SK-N-SH (cell line): ENCODE measurements at regions not wholly inside any gene's neighbourhood (a gene's known extent, or its start where the extent isn't known, plus 50 kb on each side); places are given as distances from the start of the nearest gene placed in this dataset.

Experiments used
- CTCF ChIA-PET: fragments of 300-600, 350-600 bp; formaldehyde crosslinking; extraction: SDS; loops from one replicate; lab custom pipeline; 2021; lab: Yijun Ruan, JAX
- POLR2A ChIA-PET: fragments of 350-600 bp; sonication (Branson Sonifier 250); formaldehyde crosslinking; extraction: SDS; loops from one replicate; lab custom pipeline; 2020; ENCODE audit warnings: antibody characterized with exemption, inconsistent platforms; lab: Yijun Ruan, JAX
- DNase-seq: peaks from one replicate; pipeline ENCODE4 v3.0.0; 2012
- H2AFZ ChIP-seq: fragments of 200-600 bp; sonication (generic); 2 replicates; pipeline ENCODE4 v1.8.1; 2016; ENCODE audit warnings: antibody characterized with exemption, mild to moderate bottlenecking, low read depth
- H3F3A ChIP-seq: fragments of 200-600 bp; sonication (generic); replicated peaks from 2 replicates; pipeline ENCODE3; 2016; ENCODE audit warnings: antibody characterized with exemption, mild to moderate bottlenecking; ENCODE audit not compliant: insufficient read depth
- H3K27ac ChIP-seq, 2 experiments: fragments of 200-500 bp in 1 of 2; fragments of 200-600 bp in 1 of 2; sonication (Bioruptor generic) in 1 of 2; sonication (generic), shearing (Covaris generic) in 1 of 2; 2 replicates each; pipeline versions ENCODE4 v1.5.1 to v1.6.1; 2014 to 2016; ENCODE audit warnings: low read depth in 2 of 2, inconsistent platforms in 1 of 2, low read length in 1 of 2, mild to moderate bottlenecking in 1 of 2, mixed read lengths in 1 of 2
- H3K27me3 ChIP-seq: fragments of 200-600 bp; sonication (generic), shearing (Covaris generic); 2 replicates; pipeline ENCODE4 v1.6.1; 2016; ENCODE audit warnings: mixed run types; ENCODE audit not compliant: insufficient read depth
- H3K36me3 ChIP-seq, 2 experiments: fragments of 200-500 bp in 1 of 2; fragments of 200-600 bp in 1 of 2; sonication (Bioruptor generic) in 1 of 2; sonication (generic) in 1 of 2; replicated peaks in 1 of 2; 2 replicates each; pipeline versions ENCODE3 to v1.5.1; 2014 to 2016; ENCODE audit warnings: low read length in 1 of 2, mild to moderate bottlenecking in 1 of 2; ENCODE audit not compliant: insufficient read depth in 2 of 2, control insufficient read depth in 1 of 2
- H3K4me1 ChIP-seq, 2 experiments: fragments of 200-500 bp in 1 of 2; fragments of 200-600 bp in 1 of 2; sonication (Bioruptor generic) in 1 of 2; sonication (generic), shearing (Covaris generic) in 1 of 2; 2 replicates each; pipeline versions ENCODE4 v1.5.1 to v1.6.1; 2014 to 2016; ENCODE audit warnings: low read depth in 1 of 2, low read length in 1 of 2, mixed run types in 1 of 2; ENCODE audit not compliant: insufficient read depth in 2 of 2, control insufficient read depth in 1 of 2
- H3K4me2 ChIP-seq: fragments of 200-600 bp; sonication (generic), shearing (Covaris generic); 2 replicates; pipeline ENCODE4 v1.6.1; 2017; ENCODE audit warnings: mixed run types
- H3K4me3 ChIP-seq, 2 experiments: fragments of 200-500 bp in 1 of 2; fragments of 200-600 bp in 1 of 2; sonication (Bioruptor generic) in 1 of 2; sonication (generic), shearing (Covaris generic) in 1 of 2; 2 replicates each; pipeline versions ENCODE4 v1.5.1 to v1.8.1; 2014 to 2016; ENCODE audit warnings: low read depth in 2 of 2, inconsistent platforms in 1 of 2, low read length in 1 of 2, mild to moderate bottlenecking in 1 of 2, mixed read lengths in 1 of 2, moderate library complexity in 1 of 2
- H3K79me2 ChIP-seq: fragments of 200-600 bp; sonication (generic); 2 replicates; pipeline ENCODE4 v1.8.1; 2017; ENCODE audit warnings: mild to moderate bottlenecking; ENCODE audit not compliant: insufficient read depth
- H3K9ac ChIP-seq: fragments of 200-600 bp; sonication (generic); 2 replicates; pipeline ENCODE4 v1.6.1; 2017; ENCODE audit warnings: mixed run types
- H3K9me2 ChIP-seq: fragments of 200-600 bp; sonication (generic); 2 replicates; pipeline ENCODE4 v1.6.1; 2017; ENCODE audit warnings: mixed run types
- H3K9me3 ChIP-seq: fragments of 200-600 bp; sonication (generic); 2 replicates; pipeline ENCODE4 v1.6.1; 2017; ENCODE audit warnings: mixed run types, mild to moderate bottlenecking, moderate library complexity
- H4K20me1 ChIP-seq: fragments of 200-600 bp; sonication (generic); 2 replicates; pipeline ENCODE4 v1.6.1; 2017; ENCODE audit warnings: mild to moderate bottlenecking, mixed run types; ENCODE audit not compliant: insufficient read depth
- CTCF ChIP-seq: fragments of 200-600 bp; sonication (generic); IDR thresholded peaks from 2 replicates; pipeline ENCODE4 v1.6.1; 2017; ENCODE audit warnings: antibody characterized with exemption, mild to moderate bottlenecking, moderate library complexity
- ELF1 ChIP-seq: IDR thresholded peaks from 2 replicates; pipeline ENCODE4 v1.4.0; 2012
- FOSL2 ChIP-seq: IDR thresholded peaks from 2 replicates; pipeline ENCODE4 v1.4.0; 2012; ENCODE audit warnings: low read depth, mild to moderate bottlenecking, moderate library complexity, borderline replicate concordance
- GABPA ChIP-seq: IDR thresholded peaks from 2 replicates; pipeline ENCODE4 v1.4.0; 2012; ENCODE audit warnings: low read depth, mild to moderate bottlenecking
- GATA2 ChIP-seq: sonication (generic); formaldehyde crosslinking; IDR thresholded peaks from 2 replicates; pipeline ENCODE4 v1.5.0; 2020; ENCODE audit warnings: mild to moderate bottlenecking, missing genetic modification reagents
- JUND ChIP-seq: IDR thresholded peaks from 2 replicates; pipeline ENCODE4 v1.4.0; 2012
- MEF2A ChIP-seq: IDR thresholded peaks from 2 replicates; pipeline ENCODE4 v1.4.0; 2012; ENCODE audit warnings: low read depth, borderline replicate concordance
- POLR2AphosphoS5 ChIP-seq: IDR thresholded peaks from 2 replicates; pipeline ENCODE4 v1.6.1; 2012; ENCODE audit warnings: low read depth, low read length
- RAD21 ChIP-seq: IDR thresholded peaks from 2 replicates; pipeline ENCODE4 v1.6.1; 2012; ENCODE audit warnings: mild to moderate bottlenecking, low read length
- RXRA ChIP-seq: IDR thresholded peaks from 2 replicates; pipeline ENCODE4 v1.4.0; 2012; ENCODE audit warnings: low read depth, mild to moderate bottlenecking, borderline replicate concordance
- SIN3A ChIP-seq: IDR thresholded peaks from 2 replicates; pipeline ENCODE4 v1.6.1; 2012; ENCODE audit warnings: low read depth, mild to moderate bottlenecking, low read length, moderate library complexity, borderline replicate concordance
- SMC3 ChIP-seq: IDR thresholded peaks from 2 replicates; pipeline ENCODE4 v1.6.1; 2012; ENCODE audit warnings: low read depth, low read length, improper control_type of control experiment
- TCF12 ChIP-seq: IDR thresholded peaks from 2 replicates; pipeline ENCODE4 v1.4.0; 2012
- YY1 ChIP-seq: IDR thresholded peaks from 2 replicates; pipeline ENCODE4 v1.4.0; 2012; ENCODE audit warnings: low read depth, mild to moderate bottlenecking
- ZBTB33 ChIP-seq: IDR thresholded peaks from 2 replicates; pipeline ENCODE4 v1.4.0; 2012; ENCODE audit warnings: low read depth, borderline replicate concordance
- WGBS: methylation state at CpG from one replicate; pipeline ENCODE4 v1.1.6; 2017; ENCODE audit warnings: low lambda C conversion rate; 5-methylcytosine and 5-hydroxymethylcytosine counted together
- TF ChIP-seq, protein P1 (sequence below): IDR thresholded peaks from 2 replicates; pipeline ENCODE4 v1.4.0; 2012; ENCODE audit warnings: low read depth
- TF ChIP-seq, protein P2 (sequence below): fragments of 150-350 bp; IDR thresholded peaks from 2 replicates; pipeline ENCODE4 v1.6.1; 2017; ENCODE audit warnings: antibody characterized with exemption, low read length, low read depth, borderline replicate concordance

DNA sequence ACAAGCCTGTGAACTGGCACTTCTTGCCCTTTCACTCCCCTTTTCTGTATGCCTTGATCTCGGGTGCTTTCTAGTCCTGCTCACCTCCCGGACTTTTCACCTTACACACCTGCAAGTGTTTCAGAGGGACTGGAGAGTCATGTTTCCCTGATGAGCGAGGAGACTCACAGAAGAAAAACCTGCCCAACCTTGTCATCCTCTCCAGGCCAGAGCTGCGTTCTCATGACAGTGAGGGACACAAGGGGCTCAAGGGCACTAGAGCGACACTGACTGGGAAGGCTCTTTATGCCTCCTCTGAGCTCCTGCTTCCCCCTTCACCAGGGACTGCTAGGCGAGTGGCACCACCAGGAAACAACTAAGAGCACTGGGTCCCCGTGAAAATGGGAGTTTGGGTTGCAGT, 376.9 kb upstream of the RPS23 start:
- H3K4me1 ChIP-seq = peaks cover 0 to 2% of the 10 kb centered on the region in 2 experiments; a peak in 1 of 4 replicates
- TF ChIP-seq POLR2AphosphoS5 (no peak), RXRA (no peak), RAD21 (no peak), YY1 (no peak), SIN3A (no peak), ELF1 (no peak), FOSL2 (no peak)
- TF ChIP-seq, protein P1, sequence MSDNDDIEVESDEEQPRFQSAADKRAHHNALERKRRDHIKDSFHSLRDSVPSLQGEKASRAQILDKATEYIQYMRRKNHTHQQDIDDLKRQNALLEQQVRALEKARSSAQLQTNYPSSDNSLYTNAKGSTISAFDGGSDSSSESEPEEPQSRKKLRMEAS = no peak
- TF ChIP-seq, protein P2, sequence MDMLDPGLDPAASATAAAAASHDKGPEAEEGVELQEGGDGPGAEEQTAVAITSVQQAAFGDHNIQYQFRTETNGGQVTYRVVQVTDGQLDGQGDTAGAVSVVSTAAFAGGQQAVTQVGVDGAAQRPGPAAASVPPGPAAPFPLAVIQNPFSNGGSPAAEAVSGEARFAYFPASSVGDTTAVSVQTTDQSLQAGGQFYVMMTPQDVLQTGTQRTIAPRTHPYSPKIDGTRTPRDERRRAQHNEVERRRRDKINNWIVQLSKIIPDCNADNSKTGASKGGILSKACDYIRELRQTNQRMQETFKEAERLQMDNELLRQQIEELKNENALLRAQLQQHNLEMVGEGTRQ = no peak
- TF ChIP-seq, all 33 proteins: peak for 0
- POLR2A ChIA-PET = no interaction called here
- Histone ChIP-seq H4K20me1 (no peaks in the 10 kb centered on the region), H2AFZ (no peak overlapping the region), H3K27ac (no peak overlapping the region), H3F3A (no peaks in the 10 kb centered on the region), H3K9ac (no peak overlapping the region), H3K4me2 (no peak overlapping the region), H3K27me3 (no peaks in the 10 kb centered on the region), H3K9me2 (no peaks in the 10 kb centered on the region), H3K9me3 (no peaks in the 10 kb centered on the region), H3K79me2 (no peaks in the 10 kb centered on the region), H3K4me3 (no peak overlapping the region), H3K36me3 (no peaks in the 10 kb centered on the region)
- no peak for DNase-seq
- CTCF ChIA-PET = interaction anchor here (1.2 to 1.9 kb wide), 2 partner anchors 14 to 27 kb away, joined by 3 to 5 read pairs; no protein-coding TSS in a partner anchor
- WGBS = 64% methylated on average over 7 of the region's 7 CpGs

- CTCF ChIA-PET = interaction anchor here (1.1 to 1.7 kb wide), 3 partner anchors 8 to 304 kb away, joined by 3 to 6 read pairs (median 3); no protein-coding TSS in a partner anchor
- Histone ChIP-seq H3K4me1 (no peaks in the 10 kb centered on the region), H4K20me1 (no peaks in the 10 kb centered on the region), H3K79me2 (no peaks in the 10 kb centered on the region), H3K36me3 (no peaks in the 10 kb centered on the region), H3F3A (no peaks in the 10 kb centered on the region), H3K27me3 (no peaks in the 10 kb centered on the region), H3K4me2 (no peak overlapping the region), H3K27ac (no peak overlapping the region), H3K9me3 (no peaks in the 10 kb centered on the region), H3K9ac (no peak overlapping the region), H3K4me3 (no peak overlapping the region), H2AFZ (no peak overlapping the region), H3K9me2 (no peaks in the 10 kb centered on the region)
- DNase-seq = no peak
- WGBS = 61% methylated on average over 3 of the region's 3 CpGs
- TF ChIP-seq SMC3 = no peak
- no peak for TF ChIP-seq YY1
- TF ChIP-seq GABPA = no peak
- no peak for TF ChIP-seq GATA2
- TF ChIP-seq POLR2AphosphoS5 = no peak
- no peak for TF ChIP-seq SIN3A
- no peak for TF ChIP-seq ZBTB33
- TF ChIP-seq RAD21 = no peak
- no peak for TF ChIP-seq TCF12
- no peak for TF ChIP-seq CTCF
- no peak for TF ChIP-seq MEF2A
- no peak for TF ChIP-seq FOSL2
- no peak for TF ChIP-seq JUND
- TF ChIP-seq, protein P2 = no peak
- POLR2A ChIA-PET = no interaction called here
Observed at GRCh38 chr5:82649943-82650342, 371.8 kb upstream of the RPS23 start.
